ENCODE measurements at regions not wholly inside any gene's neighbourhood (a gene's known extent, or its start where the extent isn't known, plus 50 kb on each side); places are given as distances from the start of the nearest gene placed in this dataset.

- no peak for TF ChIP-seq CTCF (IDR thresholded peaks at IDR 0.05)
- TF ChIP-seq POLR2AphosphoS5 (IDR thresholded peaks at IDR 0.05), result no peak
Measured at GRCh38 chr6:154664287-154664686, 68.9 kb upstream of the SCAF8 start.
